HepG2 (cell line): ENCODE measurements at regions not wholly inside any gene's neighbourhood (a gene's known extent, or its start where the extent isn't known, plus 50 kb on each side); places are given as distances from the start of the nearest gene placed in this dataset.

Source experiments
- ARID3A ChIP-seq: IDR thresholded peaks from 2 replicates; pipeline ENCODE4 v1.6.1; 2012; ENCODE audit warnings: low read depth, low read length, improper control_type of control experiment
- ATF3 ChIP-seq: sonication (generic); formaldehyde crosslinking; IDR thresholded peaks from 2 replicates; pipeline ENCODE4 v1.4.0; 2020; ENCODE audit warnings: missing genetic modification reagents
- CEBPB ChIP-seq: IDR thresholded peaks from 2 replicates; pipeline ENCODE4 v1.6.1; 2011; ENCODE audit warnings: low read depth, low read length, improper control_type of control experiment, borderline replicate concordance
- CTCF ChIP-seq: sonication (generic); formaldehyde crosslinking; IDR thresholded peaks from 2 replicates; pipeline ENCODE4 v1.5.0; 2020; ENCODE audit warnings: mild to moderate bottlenecking, missing genetic modification reagents, moderate library complexity
- GABPA ChIP-seq, 2 experiments: IDR thresholded peaks; 2 replicates each; pipeline ENCODE4 v1.6.1; 2011 to 2016; ENCODE audit warnings: low read depth in 2 of 2, low read length in 1 of 2, missing biosample characterization in 1 of 2, missing genetic modification characterization in 1 of 2
- JUND ChIP-seq: sonication (generic); formaldehyde crosslinking; IDR thresholded peaks from 2 replicates; pipeline ENCODE4 v1.8.0; 2022; ENCODE audit warnings: mild to moderate bottlenecking, missing genetic modification reagents
- PRDM15 ChIP-seq: sonication (generic); formaldehyde crosslinking; IDR thresholded peaks from 2 replicates; pipeline ENCODE4 v1.4.0; 2020; ENCODE audit warnings: missing genetic modification reagents
- RXRA ChIP-seq: sonication (generic); formaldehyde crosslinking; IDR thresholded peaks from 2 replicates; pipeline ENCODE4 v1.5.1; 2020; ENCODE audit warnings: missing genetic modification reagents
- TARDBP ChIP-seq: sonication (generic); formaldehyde crosslinking; IDR thresholded peaks from 2 replicates; pipeline ENCODE4 v1.8.0; 2022; ENCODE audit warnings: mild to moderate bottlenecking, missing genetic modification reagents
- ZNF205 ChIP-seq: IDR thresholded peaks from 2 replicates; pipeline ENCODE4 v1.6.1; 2018; ENCODE audit warnings: missing biosample characterization, missing genetic modification reagents

- TF ChIP-seq TARDBP (CRISPR knock-in tag) (no peak), ATF3 (no peak), PRDM15 (CRISPR knock-in tag) (no peak), CTCF (CRISPR knock-in tag) (no peak), ZNF205 (CRISPR knock-in tag) (no peak), GABPA (IDR thresholded peaks at IDR 0.05; ENCODE audit: low read depth, low read length) (no peak), GABPA (CRISPR knock-in tag; IDR thresholded peaks at IDR 0.05; ENCODE audit: low read depth) (no peak), CEBPB (no peak), ARID3A (no peak), RXRA (no peak), JUND (CRISPR knock-in tag) (no peak)
These were observed 71.6 kb upstream of the PAX1 start for GRCh38 chr20:21633829-21634228.
